GM18517 (cell line): ENCODE measurements at regions not wholly inside any gene's neighbourhood (a gene's known extent, or its start where the extent isn't known, plus 50 kb on each side); places are given as distances from the start of the nearest gene placed in this dataset.
"Not testable (repeated sequence)": the region's sequence is repeated elsewhere in the genome, so short reads cannot be mapped to it uniquely, and the experiment has no call there.

Source experiments
- ATAC-seq: cut with Tn5 transposase; IDR thresholded peaks from one replicate; pipeline ENCODE4 v1.9.1; 2021; ENCODE audit warnings: mild to moderate bottlenecking, moderate library complexity; ENCODE audit not compliant: unreplicated experiment

DNA sequence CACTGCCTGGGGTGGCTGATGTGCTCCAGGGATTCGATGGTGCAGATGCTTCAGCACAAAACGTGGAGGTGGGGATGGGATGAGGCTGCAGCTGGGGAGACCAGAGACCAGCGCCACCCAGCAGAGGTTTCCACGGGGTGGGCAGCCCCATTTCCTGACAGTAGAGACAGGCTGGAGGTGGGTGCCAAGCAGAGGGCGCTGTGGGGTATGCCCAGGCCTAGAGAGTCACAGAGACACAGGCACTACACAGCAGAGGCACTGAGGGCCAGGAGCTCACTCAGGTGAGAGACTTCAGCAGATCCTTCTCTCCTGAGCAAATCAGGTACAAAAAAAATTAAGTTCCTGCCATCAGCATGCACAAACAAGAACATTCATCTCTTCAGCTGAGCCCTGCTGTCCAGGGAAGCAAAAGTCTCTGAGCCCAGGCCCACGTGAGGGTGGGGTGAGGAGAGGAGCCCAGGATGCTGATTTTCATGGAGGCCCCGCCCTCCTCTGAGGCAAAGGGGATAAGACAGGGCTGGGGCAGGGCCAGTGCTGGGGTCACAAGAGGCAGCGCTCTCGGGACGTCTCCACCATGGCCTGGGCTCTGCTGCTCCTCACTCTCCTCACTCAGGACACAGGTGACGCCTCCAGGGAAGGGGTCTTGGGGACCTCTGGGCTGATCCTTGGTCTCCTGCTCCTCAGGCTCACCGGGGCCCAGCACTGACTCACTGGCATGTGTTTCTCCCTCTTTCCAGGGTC lies 53.1 kb downstream of the GGTLC2 start:
- ATAC-seq: no peak

- ATAC-seq: no peak
Measured at GRCh38 chr22:22698263-22698750, 53.9 kb downstream of the GGTLC2 start.

GRCh38 chr22:22700631-22701030 lies 56.2 kb downstream of the GGTLC2 start:
- no peak for ATAC-seq

DNA sequence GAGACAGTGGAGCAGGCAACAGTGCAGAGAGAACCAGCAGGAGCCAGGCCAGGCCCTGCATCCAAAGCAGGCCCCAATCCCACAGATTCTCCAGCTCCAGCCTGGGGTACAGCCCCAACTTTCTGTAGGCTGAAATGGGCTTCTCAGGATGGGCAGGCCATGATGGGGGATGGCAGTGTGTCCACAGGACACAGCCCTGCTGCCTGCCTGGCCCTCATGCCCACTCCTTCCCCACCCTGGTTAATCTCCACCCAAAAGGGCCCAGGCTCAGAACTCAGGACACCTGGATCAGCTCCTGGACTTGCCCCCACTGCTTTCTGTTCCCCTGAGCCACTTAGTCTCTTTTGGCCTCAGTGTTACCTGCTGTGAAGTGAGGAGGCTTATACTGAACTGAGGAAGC lies 57.1 kb downstream of the GGTLC2 start:
- ATAC-seq: not testable (repeated sequence)

GRCh38 chr22:22702237-22703202 lies 58.1 kb downstream of the GGTLC2 start:
- ATAC-seq: no peak

DNA sequence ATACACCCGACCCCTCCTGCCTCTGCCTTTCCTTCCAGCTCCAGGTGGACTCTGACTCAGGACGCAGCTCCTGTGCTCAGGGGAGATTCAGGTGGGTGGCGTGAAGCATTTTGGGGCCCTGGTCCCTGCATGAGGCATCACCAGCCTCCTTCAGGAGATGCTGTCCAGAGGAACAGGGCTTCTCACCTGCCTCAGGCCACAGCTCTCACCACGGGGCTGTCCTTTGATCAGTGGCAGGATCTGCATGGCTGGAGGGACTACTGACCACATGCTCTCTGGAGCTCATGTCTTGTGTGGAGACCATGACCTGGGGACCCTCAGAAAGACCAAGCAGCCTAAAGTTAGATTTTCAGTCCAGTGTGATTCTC lies 58.8 kb downstream of the GGTLC2 start:
- ATAC-seq: no peak

GRCh38 chr22:22703715-22704114 lies 59.3 kb downstream of the GGTLC2 start:
- no peak for ATAC-seq

DNA sequence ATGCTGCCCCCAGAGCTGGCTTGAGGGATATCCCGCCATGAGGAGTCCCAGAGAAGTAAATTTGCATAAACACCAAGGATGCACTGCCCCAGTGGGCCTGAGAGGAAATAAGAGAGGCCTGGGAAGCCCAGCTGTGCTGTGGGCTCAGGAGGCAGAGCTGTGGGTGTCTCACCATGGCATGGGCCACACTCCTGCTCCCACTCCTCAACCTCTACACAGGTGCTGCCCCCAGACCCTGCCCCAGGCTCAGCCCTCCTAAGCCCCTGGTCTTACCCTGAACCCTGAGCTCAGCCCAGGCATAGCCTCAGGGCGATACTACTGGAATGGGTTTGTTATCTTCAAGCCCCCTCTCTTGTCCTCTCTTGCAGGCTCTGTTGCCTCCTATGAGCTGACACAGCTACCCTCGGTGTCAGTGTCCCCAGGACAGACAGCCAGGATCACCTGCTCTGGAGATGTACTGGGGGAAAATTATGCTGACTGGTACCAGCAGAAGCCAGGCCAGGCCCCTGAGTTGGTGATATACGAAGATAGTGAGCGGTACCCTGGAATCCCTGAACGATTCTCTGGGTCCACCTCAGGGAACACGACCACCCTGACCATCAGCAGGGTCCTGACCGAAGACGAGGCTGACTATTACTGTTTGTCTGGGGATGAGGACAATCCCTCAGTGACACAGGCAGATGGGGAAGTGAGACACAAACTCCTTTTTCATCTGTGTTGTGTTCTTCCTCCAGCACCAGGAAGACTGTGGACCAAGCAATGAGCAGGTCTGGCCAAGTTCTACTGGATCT lies 59.9 kb downstream of the GGTLC2 start:
- ATAC-seq: no peak

GRCh38 chr22:22705328-22706100 lies 61.1 kb downstream of the GGTLC2 start:
- no peak for ATAC-seq

DNA sequence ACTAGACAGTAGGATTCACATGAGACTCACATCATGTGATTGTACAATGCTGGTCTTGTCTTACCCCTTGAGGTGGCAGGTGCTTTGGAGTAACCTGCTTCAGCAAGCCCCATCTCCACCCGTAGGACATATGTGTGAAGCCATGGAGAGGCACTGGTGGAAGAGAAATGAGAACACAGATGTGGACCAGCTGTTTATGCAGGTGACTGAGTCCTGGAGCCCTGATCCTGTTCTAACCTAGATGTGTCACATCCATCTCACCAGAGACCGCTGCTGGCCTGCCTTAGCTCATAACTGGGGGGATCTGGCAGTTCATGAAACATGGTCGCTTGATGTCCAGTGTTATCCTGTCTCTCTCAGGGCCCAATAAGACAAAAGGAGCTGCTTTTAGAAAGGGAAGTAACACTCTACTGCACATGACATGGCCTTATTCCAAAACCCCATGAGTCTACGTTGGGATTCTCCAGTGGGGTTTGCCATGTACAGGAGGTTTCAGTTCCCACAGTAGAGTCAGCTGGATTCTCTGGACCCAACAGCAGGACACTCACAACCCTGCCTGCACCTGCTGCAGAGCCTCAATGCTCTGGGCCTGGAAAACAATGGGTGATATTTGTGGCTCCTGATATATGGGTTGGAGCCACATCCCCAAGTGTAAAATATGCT lies 62.0 kb downstream of the GGTLC2 start:
- no peak for ATAC-seq

GRCh38 chr22:22709719-22710445 lies 65.5 kb downstream of the GGTLC2 start:
- ATAC-seq: no peak

DNA sequence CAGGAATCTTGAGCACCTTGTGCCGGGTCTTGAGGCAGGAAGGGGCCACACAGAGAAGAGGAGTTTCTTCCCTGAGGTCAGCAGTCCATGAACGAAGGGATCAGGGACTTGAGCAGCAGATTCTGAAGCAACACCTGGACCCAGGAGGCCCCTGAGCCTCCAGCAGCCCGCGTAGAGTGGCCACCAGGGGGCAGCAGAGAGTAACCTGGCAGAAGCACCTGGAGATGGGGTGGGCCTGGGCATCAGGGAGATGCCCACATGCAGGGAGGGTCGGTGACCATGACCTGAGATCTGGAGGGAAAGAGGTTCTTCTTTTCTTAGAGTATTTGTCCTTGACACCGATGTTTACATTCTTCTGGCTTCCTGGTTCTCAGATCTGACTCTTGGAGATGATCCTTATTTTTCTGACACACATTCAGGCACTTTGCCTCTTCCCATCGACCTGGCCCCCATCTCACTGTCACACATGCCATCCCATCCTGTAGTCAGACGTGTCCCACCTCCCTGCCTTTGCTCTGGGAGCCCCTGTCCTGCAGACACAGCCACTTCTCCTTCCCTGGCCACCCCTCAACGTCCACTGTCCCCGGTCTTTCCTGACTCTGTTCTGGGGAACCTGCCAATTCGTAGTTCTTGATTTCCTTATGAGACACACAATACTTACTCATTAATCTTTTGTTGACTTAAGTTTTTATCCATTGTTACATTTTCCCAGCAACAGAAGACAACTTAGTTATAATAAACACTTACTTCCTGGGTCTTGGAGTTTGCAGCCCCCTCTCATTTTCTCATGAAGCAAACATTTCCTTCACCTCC lies 66.5 kb downstream of the GGTLC2 start:
- no peak for ATAC-seq

GRCh38 chr22:22711532-22711913 lies 67.1 kb downstream of the GGTLC2 start:
- ATAC-seq: no peak

DNA sequence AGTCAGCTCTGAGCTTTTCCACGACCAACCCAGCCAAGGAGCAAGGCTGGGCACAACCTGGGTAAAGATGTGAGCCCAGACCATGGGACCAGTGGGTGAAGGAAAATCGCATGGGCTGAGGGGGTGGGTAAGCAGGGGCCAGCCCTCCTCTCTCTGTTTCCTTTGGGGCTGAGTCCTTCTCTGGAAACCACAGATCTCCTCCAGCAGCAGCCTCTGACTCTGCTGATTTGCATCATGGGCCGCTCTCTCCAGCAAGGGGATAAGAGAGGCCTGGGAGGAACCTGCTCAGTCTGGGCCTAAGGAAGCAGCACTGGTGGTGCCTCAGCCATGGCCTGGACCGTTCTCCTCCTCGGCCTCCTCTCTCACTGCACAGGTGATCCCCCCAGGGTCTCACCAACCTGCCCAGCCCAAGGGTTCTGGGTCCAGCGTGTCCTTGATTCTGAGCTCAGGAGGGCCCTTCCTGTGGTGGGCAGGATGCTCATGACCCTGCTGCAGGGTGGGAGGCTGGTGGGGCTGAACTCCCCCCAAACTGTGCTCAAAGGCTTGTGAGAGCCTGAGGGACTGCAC lies 67.8 kb downstream of the GGTLC2 start:
- no peak for ATAC-seq

- ATAC-seq: no peak
Measured at GRCh38 chr22:22712666-22713365, 68.4 kb downstream of the GGTLC2 start.

DNA sequence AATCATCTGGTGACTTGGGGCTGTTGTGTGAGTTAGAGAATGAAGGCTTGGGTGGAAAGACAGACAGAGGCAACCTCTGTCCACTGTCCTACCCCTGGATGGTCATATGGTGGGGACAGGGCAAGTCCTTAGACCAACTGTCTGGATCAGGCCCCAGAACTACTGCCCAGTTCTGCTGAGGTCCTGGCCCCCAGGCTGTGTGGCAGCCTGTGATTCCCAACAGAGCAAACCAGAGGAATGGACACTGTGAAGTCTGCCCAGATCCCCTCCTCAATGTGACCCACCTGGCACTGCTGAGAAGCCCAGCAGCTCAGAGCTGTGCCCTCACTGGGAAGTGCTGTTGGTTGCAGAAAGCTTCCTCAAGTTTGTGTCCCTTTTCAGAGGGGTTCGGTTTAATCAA lies 69.0 kb downstream of the GGTLC2 start:
- no peak for ATAC-seq

DNA sequence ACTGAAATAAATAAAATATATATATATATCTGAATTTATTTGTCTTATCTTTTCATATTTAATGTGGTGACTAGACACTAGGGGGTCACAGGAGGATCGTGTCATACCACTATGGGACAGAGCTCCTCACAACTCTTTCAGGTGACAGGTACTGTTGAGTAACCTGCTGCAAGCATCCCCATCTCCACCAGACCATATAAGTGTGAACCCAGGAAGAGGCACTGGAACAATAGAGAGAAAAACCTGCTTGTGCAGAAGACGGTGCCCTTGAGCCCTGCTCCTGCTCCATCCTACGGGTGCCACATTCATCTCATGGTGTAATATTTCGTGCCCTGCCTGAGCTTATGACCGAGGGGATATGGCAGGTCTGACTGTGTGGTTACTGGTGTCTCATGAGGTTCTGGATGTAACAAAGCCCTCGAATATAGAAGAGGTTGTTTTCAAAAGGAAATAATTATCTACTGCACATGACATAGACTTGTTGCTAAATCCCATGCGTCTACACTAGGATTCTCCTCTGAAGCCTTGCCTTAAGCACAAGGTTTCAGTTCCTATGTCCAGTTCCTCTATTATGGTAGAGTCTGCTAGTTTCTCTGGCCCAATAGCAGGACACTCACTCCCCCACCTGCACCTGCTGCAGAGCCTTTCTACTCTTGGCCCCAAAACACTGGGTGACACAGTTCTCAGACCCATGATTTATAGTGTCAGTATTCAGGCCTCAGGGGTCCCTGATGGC lies 70.4 kb downstream of the GGTLC2 start:
- ATAC-seq: peak; percentile 72
